ENCODE measurements at regions not wholly inside any gene's neighbourhood (a gene's known extent, or its start where the extent isn't known, plus 50 kb on each side); places are given as distances from the start of the nearest gene placed in this dataset.

DNA sequence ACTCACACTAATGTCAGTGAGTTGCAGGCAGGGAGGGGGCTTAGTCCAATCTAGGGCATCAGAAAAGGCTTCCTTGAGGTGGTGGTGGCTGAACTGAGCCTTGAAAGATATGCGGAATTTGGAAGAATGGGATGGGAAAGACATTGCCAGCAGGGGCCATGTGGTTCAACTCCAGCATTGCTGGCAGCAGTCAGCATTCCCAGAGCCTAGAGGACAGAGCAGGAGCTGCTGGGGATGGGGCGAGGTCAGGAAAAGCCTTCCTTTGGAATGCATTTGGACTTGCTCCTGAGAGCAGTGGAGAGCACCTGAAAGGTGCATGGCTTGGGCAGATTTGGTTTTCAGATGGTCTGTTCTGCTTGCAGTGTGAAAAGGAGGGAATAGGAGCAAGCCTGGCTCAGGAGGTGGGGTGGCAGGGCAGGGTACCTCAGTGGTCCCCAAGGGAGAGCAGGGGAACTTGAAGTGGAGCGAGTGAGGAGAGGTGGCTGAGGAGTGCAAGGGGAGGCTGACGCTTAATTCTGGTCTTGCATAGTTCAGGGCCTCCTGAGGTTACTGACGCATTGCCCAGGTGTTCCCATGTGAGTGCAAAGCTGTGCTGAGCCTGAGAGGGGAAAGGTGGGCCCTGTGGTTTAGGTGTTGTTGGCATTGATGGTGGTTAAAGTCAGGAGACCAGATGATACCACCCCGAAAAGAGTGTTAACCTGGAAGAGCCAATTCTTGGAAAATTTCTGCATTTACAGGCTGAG lies 112.1 kb upstream of the MGAT5 start:
- TF ChIP-seq, protein P1, sequence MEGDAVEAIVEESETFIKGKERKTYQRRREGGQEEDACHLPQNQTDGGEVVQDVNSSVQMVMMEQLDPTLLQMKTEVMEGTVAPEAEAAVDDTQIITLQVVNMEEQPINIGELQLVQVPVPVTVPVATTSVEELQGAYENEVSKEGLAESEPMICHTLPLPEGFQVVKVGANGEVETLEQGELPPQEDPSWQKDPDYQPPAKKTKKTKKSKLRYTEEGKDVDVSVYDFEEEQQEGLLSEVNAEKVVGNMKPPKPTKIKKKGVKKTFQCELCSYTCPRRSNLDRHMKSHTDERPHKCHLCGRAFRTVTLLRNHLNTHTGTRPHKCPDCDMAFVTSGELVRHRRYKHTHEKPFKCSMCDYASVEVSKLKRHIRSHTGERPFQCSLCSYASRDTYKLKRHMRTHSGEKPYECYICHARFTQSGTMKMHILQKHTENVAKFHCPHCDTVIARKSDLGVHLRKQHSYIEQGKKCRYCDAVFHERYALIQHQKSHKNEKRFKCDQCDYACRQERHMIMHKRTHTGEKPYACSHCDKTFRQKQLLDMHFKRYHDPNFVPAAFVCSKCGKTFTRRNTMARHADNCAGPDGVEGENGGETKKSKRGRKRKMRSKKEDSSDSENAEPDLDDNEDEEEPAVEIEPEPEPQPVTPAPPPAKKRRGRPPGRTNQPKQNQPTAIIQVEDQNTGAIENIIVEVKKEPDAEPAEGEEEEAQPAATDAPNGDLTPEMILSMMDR (IDR thresholded peaks at IDR 0.05 in 2 of 3, conservative IDR thresholded peaks at IDR 0.05 in 1 of 3; ENCODE audit: borderline replicate concordance in 1 of 3, insufficient read depth in 1 of 3, low read depth in 2 of 3, low read length in 2 of 3), result no peak
- TF ChIP-seq ZFX (IDR thresholded peaks at IDR 0.05) (no peak), POLR2AphosphoS5 (IDR thresholded peaks at IDR 0.05; ENCODE audit: low read depth, low read length) (no peak), EZH2 (IDR thresholded peaks at IDR 0.05) (no peak)
- TF ChIP-seq, protein P2, sequence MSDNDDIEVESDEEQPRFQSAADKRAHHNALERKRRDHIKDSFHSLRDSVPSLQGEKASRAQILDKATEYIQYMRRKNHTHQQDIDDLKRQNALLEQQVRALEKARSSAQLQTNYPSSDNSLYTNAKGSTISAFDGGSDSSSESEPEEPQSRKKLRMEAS (IDR thresholded peaks at IDR 0.05), result no peak
